GM21737 (cell line): ENCODE measurements at regions not wholly inside any gene's neighbourhood (a gene's known extent, or its start where the extent isn't known, plus 50 kb on each side); places are given as distances from the start of the nearest gene placed in this dataset.
"Not testable (repeated sequence)": the region's sequence is repeated elsewhere in the genome, so short reads cannot be mapped to it uniquely, and the experiment has no call there.

ENCODE experiments used
- ATAC-seq: cut with Tn5 transposase; IDR thresholded peaks from one replicate; pipeline ENCODE4 v1.9.1; 2021; ENCODE audit warnings: mild to moderate bottlenecking, moderate library complexity; ENCODE audit not compliant: unreplicated experiment

DNA sequence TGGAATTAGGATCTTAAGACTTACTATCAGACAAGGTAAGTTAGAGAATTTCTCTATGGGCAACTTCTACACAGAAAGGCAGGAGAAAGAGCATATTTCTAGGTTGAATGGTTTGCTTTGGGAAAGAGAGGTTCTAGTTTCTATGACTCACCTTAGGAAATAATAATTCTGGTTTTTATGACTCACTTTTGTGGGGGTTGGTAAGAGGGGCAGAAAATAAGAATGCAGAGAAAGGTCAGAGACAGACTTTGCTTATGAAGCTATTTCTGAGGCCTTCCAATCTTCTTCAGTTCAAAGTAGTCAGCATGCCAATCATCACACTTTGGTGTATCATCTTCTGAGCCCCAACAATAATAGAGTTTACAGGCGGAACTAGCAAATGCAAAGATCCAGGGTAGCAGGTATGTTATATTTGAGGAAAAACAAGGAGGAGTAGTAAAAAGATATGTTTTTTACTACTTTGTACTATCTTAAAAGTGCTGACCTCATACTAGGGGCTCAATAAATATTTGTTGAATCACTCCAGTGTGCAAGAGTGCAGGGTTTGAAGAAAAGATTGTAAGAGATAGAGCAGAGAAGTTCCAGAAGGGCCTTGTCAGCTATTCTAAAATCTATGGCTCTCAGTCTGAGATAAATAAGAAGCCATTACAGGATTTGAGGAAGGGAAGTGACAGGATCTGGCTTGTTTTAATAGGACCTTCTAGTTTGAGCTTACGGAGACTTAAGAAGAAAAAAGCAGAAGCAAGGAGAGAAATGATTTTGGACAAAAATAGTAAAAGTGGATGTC is 56.7 kb upstream of the LRFN5 start:
- no peak for ATAC-seq

DNA sequence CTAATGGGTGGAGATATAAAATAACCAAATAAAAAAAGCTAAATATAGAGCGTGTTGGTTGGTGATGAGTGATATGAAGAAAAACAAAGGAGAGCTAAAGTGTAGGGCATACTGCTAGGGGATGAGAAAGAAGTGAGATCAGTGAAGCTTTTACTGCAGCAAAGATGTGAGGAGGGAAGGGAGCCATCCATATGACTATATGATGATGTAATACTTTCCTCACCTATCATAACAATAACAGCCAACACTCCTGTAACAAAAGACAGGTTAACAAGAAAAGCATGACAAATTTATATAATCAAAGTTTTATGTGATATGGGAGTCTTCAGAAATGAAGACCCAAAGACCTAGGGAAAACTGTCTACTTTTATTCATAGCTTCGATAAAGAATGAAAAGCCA is 57.4 kb upstream of the LRFN5 start:
- ATAC-seq: no peak

GRCh38 chr14:41548666-41549065 is 58.0 kb upstream of the LRFN5 start:
- no peak for ATAC-seq

DNA sequence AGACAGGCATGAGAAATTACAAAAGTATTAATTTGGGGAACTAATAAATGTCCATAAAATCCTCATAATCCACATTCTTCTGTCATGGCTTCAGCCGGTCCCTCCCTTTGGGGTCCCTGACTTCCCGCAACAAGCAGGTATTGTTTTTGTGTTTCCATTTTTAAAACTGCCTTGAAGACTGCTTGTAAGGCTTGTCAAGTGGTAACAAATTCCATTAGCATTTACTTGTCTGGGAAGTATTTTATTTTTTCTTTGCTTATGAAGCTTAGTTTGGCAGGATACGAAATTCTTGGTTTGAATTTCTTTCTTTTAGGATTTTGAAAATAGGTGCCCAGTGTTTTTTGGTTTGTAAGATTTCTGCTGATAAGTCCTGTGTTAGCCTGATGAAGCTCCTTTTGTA is 65.3 kb upstream of the LRFN5 start:
- no peak for ATAC-seq

DNA sequence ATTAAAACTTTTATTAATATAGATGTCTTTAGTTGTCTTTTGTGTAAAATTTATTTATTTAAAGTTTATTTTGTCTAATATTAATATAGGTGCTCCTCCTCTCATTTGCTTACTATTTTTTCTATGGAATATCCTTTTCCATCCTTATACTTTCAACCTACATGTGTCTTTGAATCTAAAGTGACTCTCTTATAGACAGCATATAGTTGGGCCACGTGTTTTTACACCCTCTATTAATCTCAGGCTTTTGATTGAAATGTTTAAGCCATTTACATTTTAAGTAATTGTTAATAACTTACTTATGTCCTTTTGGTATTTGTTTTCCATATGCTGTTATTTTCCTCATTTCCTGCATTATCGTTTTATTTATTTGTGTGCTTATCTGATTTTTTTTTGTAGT is 74.4 kb upstream of the LRFN5 start:
- no peak for ATAC-seq

DNA sequence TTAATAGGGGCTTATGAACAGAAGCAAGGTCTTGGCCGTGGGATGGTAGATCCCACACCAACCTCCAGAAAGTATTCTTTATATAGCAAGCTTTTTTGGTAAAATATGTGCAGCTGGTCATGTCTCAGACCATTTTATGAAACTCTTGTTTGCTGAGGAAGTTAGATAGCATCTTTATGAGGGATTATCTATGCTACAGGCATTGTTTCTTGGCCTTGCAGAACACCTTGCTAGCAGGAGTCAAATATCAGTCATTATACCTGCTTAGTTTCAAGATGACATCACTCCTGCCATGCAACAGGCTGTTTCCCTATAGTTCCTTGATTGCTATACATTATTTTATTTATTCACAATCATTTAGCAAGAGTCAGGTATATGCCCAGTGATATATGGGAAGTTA is 84.8 kb upstream of the LRFN5 start:
- ATAC-seq: no peak

DNA sequence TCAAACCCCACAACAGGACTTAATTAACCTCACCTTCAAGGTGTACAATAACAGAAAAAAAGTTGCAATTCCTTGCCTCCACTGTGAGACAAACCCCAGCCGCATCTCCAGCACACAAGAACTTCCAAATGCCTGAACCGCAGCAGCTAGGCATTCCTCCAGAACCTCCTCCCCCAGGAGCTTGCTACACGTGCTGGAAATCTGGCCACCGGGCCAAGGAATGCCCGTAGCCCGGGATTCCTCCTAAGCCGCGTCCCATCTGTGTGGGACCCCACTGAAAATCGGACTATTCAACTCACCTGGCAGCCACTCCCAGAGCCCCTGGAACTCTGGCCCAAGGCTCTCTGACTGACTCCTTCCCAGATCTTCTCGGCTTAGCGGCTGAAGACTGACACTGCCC is 88.6 kb upstream of the LRFN5 start:
- ATAC-seq: not testable (repeated sequence)

DNA sequence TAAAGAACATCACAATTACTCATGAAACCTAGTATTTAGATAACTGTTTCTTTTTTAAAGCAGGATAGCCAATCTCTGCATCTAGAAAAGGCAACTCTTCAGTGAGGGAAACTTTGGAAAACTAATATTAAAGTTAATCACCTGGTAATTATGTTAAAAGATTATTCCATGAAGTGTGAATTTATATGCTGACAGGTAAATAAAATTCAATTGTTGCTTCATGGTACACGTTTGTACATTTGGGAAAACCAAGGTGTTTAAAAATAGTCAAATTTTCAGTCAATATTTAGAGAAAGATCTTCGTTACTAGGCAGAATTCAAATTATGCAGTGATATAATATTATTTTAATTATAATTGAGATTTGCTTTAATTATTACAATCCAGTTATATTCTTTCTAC is 100.1 kb upstream of the LRFN5 start:
- ATAC-seq: no peak

DNA sequence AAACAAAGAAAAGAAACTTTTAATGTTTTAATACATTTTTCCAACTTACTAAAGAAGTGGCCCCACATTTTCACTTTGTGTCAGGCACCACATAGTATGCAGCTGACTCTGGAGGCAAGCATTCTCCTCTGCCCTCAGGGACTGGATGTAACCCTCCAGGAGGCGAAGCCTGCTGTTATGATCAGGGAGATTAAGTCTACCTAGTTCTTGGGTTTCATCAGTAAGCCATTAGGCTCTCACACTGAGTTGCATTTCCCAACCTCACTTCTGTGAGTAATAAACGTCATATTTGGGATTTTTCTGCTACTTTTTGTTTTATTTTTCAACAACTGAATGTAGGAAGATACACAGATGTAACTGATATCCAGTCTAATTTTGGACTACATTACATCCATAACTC is 101.2 kb upstream of the LRFN5 start:
- no peak for ATAC-seq

DNA sequence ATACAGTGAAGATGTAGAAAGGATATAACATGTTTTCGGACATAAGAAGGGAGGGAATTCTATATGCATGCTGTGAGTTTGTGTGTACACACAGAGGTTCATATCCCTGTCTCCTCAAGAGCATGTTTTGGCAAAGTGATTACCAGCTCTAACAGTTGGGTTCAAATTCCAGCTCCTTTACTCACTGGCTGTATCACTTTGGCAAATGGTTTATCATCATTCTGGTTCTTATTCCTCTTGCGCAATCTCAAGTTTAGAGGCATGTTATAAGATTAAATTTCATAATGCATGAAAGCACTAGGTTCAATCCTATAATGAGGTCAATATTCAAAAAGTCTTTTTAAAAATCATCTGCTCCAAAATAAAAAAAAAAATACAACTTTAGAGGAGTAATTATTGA is 107.7 kb upstream of the LRFN5 start:
- ATAC-seq: no peak

DNA sequence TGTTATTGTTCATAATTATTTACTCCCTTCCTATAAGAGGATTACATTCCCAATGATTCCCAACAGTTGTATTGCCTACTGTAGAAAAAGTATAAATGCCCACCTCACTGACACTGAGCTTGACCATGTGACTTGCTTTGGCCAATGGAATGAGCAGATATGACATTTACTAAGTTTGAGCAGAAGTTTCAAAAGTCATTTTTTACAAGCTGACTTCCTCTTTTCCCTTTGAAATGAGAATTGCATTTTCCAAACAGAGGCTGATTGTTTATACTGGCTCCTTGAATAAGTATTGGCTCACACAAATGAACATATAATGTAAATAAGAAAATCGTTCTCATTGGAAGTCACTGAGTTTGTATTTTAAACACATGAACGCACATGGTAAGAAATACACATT is 116.4 kb upstream of the LRFN5 start:
- no peak for ATAC-seq

DNA sequence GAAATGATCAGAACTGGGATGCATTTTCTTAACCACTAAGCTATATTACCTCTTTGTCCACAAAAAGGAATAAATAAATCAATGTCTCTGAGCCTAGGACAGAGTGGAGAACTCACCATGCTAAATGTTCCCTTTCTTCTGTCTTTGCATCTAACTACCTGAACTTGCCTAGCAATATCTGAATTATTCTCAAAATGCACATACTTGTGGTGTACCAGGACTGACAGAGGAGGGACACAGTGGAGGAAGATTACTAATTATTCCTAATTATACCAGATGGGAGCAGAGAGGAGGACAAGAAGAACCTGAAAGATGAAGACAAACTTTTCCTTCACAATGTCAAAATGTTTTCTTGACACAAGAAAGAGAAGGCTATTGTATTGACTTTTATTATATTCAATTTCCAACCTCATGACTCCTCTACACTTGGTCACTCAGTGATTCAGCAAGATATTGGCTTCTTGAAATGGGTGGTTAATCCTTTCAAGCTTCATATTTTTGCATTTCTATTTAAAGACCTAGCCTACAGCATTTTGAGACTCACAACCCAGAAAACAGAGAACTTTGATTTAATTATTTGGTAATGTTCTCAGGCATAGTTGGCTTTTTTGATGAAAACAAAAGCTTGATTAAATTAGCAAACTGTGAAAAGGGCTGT is 117.2 kb upstream of the LRFN5 start:
- no peak for ATAC-seq

DNA sequence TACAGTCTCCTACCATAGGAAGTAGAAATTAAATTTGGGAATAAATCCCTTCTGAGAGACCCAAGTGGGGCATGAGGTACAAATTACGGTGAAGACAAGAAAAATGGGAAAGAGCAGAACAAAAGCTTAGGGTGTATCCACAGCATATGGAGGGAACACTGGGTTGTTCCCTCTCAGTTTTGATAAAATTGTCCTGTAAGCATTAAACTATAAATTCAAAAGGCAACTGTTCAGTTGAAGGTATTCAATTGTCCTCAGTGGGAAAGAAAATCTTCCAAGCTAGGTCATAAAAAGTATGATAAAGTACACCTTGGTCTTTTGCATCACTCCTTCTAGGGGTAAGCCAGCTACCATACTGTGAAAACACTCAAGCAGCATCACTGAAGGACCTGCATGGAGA is 118.3 kb upstream of the LRFN5 start:
- no peak for ATAC-seq

DNA sequence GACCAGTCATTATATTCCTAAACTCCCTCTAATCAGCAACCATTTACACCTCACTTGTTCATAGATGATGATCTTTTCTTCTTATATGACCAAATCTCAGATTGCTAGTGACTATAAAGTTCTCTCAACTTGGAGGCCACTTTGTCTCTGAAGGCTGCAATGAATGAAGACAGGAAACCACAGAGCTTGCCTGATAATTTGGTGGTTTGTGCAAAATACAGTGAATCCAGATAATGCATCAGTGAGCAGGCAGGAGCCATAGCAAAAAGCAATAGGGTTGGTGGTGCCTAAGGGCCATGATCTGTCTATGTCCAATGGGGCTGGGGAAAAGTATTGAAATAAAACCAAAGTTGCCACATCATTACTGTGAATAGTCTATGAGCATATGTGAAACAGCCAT is 123.8 kb upstream of the LRFN5 start:
- no peak for ATAC-seq

- no peak for ATAC-seq
Measured at GRCh38 chr14:41476526-41476925, 130.2 kb upstream of the LRFN5 start.

DNA sequence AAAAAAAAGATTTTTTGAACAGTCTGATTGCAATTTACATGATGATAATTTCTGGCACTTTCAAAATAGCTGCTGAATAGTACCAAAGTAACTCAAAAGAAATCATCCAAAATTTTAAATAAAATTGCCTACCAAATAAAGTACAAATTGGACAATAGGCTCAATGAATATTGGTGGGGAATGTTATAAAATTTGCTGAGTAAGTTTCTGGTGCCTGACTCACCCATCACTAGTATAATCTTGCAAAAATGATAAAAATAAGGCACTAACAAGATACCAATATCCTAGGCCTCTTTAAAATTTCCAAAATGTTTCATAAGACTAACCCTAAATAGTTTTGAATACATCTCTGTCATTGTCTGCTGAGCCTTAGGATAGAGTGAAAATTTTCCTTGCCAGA is 145.3 kb upstream of the LRFN5 start:
- ATAC-seq: no peak

DNA sequence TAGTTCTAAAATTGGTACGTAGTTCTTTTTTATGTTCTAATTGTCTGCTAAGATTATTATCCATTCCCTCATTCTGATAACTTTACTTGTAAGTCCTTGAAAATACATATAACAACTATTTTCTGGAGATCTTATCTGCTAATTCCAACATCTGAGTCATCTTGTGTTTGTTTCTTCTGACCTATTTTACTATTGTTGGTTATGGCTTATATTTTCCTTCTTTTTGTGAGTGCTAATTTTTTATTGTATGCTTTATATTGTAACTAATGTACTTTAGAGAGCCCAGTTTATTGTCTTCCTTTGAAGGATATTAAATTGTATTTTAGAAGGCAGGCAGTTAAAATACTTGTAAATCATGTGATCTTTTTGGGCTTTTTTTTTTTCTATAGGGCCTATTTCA is 149.3 kb upstream of the LRFN5 start:
- no peak for ATAC-seq

DNA sequence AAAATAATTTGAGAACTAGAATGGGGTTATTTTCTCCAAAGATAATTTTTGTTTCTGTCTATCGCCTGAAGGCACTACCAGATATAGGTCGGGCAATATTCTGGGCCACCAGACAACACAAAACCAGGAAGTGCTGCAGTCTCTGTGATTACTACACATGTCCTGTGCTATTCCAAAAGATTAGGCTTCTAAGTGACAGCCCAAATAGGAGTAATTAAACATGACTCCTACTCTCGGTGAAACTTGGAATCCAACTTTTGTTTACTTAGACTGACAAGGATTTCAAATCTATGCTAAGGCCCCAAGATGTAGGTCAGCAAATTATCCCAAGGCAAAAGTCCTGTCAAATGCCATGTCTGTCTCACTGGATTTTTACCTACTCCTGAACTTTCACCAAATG is 157.6 kb upstream of the LRFN5 start:
- ATAC-seq: no peak

DNA sequence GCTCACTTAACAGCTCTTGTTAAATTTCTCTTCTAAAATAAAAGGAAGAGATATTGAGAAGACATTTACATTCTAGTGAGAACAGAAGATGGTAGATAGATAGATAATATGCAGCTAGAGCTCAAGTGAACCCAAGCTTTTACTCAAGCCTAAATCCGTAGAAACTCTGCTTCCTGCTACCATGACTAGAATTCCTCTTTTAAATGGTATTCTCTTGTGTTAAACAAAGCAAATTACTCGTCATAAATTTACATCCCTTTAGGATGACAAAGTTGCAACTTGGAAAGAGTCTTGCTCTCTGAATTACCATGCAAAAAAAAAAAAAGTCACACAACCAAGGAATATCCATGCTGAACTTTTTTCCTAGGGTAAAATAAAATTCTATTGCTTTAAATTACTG is 160.7 kb upstream of the LRFN5 start:
- ATAC-seq: no peak

- ATAC-seq: no peak
Measured at GRCh38 chr14:41423503-41423902, 183.2 kb upstream of the LRFN5 start.

GRCh38 chr14:41421308-41421707 is 185.4 kb upstream of the LRFN5 start:
- not testable (repeated sequence) for ATAC-seq

DNA sequence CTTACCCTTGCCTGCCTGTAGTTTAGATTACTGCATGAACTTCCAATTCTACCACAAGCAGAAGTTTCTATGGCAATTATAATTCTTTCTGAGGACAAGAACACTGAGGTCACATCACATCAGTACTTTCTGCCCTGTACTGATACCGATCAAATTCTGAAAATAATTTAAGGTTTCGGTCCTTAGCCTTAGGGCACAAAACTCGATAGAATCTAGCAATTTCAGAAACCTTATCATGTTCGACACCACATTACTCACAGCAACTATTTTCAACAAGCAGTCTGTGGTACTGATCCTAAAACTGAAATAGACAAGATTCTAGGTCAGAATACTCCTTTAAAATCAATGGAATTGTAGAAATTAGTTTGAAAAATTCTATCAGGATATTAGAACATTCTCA is 187.0 kb upstream of the LRFN5 start:
- ATAC-seq: no peak

GRCh38 chr14:41418851-41419250 is 187.8 kb upstream of the LRFN5 start:
- no peak for ATAC-seq
